NCI-H748 treated with DMSO at 0.1 percent for 48 hours (cell line): ENCODE measurements at regions not wholly inside any gene's neighbourhood (a gene's known extent, or its start where the extent isn't known, plus 50 kb on each side); places are given as distances from the start of the nearest gene placed in this dataset.

Experiments used
- DNase-seq: peaks from one replicate; lab custom pipeline; 2025; lab: John Stamatoyannopoulos, UW

DNA sequence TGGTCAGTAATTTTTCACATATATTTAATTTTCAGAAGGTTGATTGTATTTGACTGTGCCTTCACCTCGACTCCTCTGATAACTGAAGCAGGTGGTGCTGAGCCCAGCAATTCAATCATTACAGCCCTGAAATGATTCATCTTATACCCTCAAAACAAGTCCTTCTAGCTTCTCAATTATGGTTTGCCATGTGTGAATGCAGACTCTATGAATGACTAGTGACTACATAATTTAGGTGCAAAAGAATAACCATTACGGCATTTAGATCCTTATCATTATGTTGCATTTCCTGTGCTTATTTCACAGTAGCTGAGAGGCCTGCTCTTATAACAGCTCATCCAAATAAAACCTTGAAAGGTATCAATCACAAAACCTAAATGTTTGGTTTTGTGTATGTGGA is 54.0 kb upstream of the COL11A1 start:
- DNase-seq = no peak

DNA sequence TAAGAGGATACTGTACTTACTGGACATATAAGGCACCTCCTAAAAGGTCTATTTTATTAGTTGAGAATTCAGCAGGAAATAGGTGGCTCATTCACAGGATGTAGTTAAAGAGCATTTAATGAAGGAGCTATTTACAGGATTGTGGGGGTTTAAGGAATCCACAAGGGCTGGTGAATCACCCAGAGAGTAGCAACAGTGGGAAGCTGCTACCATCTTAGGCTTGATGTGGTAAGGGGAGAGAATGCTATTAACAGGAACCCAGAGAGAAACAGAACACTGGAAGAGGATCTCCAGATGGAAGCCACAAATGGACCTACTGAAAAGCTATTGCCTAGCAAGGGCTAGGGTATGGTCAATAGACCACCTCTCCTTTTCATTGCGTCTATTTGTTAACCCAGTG is 52.0 kb upstream of the COL11A1 start:
- no peak for DNase-seq
